ENCODE measurements at regions not wholly inside any gene's neighbourhood (a gene's known extent, or its start where the extent isn't known, plus 50 kb on each side); places are given as distances from the start of the nearest gene placed in this dataset.

- Mint-ChIP-seq H3K27me3 (ENCODE audit: insufficient read depth) (peaks cover 2% of the 10 kb centered on the region), H3K4me3 (no peak overlapping the region), H3K27ac (no peak overlapping the region), H3K9me3 (no peaks in the 10 kb centered on the region), H3K36me3 (ENCODE audit: low read depth) (no peaks in the 10 kb centered on the region), H3K4me1 (peaks cover 49% of the 10 kb centered on the region)
- peaks cover 15% of the 10 kb centered on the region for H3K4me1 ChIP-seq (ENCODE audit: control insufficient read depth, insufficient read depth, low read length)
- WGBS, 2 experiments (ENCODE audit: insufficient coverage in 1 of 2, insufficient read length in 1 of 2) = 90 to 94% methylated on average over 2 to 4 of the region's 5 CpGs
- TF ChIP-seq, protein P1, sequence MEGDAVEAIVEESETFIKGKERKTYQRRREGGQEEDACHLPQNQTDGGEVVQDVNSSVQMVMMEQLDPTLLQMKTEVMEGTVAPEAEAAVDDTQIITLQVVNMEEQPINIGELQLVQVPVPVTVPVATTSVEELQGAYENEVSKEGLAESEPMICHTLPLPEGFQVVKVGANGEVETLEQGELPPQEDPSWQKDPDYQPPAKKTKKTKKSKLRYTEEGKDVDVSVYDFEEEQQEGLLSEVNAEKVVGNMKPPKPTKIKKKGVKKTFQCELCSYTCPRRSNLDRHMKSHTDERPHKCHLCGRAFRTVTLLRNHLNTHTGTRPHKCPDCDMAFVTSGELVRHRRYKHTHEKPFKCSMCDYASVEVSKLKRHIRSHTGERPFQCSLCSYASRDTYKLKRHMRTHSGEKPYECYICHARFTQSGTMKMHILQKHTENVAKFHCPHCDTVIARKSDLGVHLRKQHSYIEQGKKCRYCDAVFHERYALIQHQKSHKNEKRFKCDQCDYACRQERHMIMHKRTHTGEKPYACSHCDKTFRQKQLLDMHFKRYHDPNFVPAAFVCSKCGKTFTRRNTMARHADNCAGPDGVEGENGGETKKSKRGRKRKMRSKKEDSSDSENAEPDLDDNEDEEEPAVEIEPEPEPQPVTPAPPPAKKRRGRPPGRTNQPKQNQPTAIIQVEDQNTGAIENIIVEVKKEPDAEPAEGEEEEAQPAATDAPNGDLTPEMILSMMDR (conservative IDR thresholded peaks at IDR 0.05) = no peak
- H3K27ac ChIP-seq (ENCODE audit: low read depth, low read length) = no peak overlapping the region
- H3K9me3 ChIP-seq (ENCODE audit: control insufficient read depth, low read length) = no peaks in the 10 kb centered on the region
- DNase-seq = no peak
- no peak overlapping the region for H3K4me3 ChIP-seq (ENCODE audit: low read length)
- no peaks in the 10 kb centered on the region for H3K36me3 ChIP-seq (ENCODE audit: control insufficient read depth, insufficient read depth, low read length)
- no peak overlapping the region for H3K9ac ChIP-seq (ENCODE audit: extremely low read depth, low read length, poor library complexity, severe bottlenecking)
- peaks cover 5% of the 10 kb centered on the region for H3K27me3 ChIP-seq (ENCODE audit: control insufficient read depth, insufficient read depth, low read length, poor library complexity, severe bottlenecking)
Measured at GRCh38 chr1:57795886-57796285, 372.0 kb upstream of the DAB1 start.

GRCh38 chr1:57794078-57794477 lies 370.2 kb upstream of the DAB1 start:
- H3K9me3 Mint-ChIP-seq = no peaks in the 10 kb centered on the region
- H3K4me1 Mint-ChIP-seq = peaks cover 48% of the 10 kb centered on the region
- H3K4me3 Mint-ChIP-seq = no peak overlapping the region
- Histone ChIP-seq H3K27me3 (ENCODE audit: control insufficient read depth, insufficient read depth, low read length, poor library complexity, severe bottlenecking) (no peaks in the 10 kb centered on the region), H3K4me1 (ENCODE audit: control insufficient read depth, insufficient read depth, low read length) (peaks cover 16% of the 10 kb centered on the region), H3K27ac (ENCODE audit: low read depth, low read length) (no peak overlapping the region), H3K4me3 (ENCODE audit: low read length) (peak overlapping the region; percentile 44), H3K9ac (ENCODE audit: extremely low read depth, low read length, poor library complexity, severe bottlenecking) (no peak overlapping the region), H3K9me3 (ENCODE audit: control insufficient read depth, low read length) (no peaks in the 10 kb centered on the region), H3K36me3 (ENCODE audit: control insufficient read depth, insufficient read depth, low read length) (no peaks in the 10 kb centered on the region)
- H3K27ac Mint-ChIP-seq = no peak overlapping the region
- H3K36me3 Mint-ChIP-seq (ENCODE audit: low read depth) = no peaks in the 10 kb centered on the region
- 81 to 84% methylated on average over 2 of the region's 2 CpGs for WGBS, 2 experiments (ENCODE audit: insufficient coverage in 1 of 2, insufficient read length in 1 of 2)
- TF ChIP-seq, protein P1 (conservative IDR thresholded peaks at IDR 0.05) = no peak
- DNase-seq = no peak
- peaks cover 2% of the 10 kb centered on the region for H3K27me3 Mint-ChIP-seq (ENCODE audit: insufficient read depth)

GRCh38 chr1:57791497-57791896 lies 367.6 kb upstream of the DAB1 start:
- no peak overlapping the region for H3K27ac Mint-ChIP-seq
- H3K27ac ChIP-seq (ENCODE audit: low read depth, low read length) = no peak overlapping the region
- H3K27me3 ChIP-seq (ENCODE audit: control insufficient read depth, insufficient read depth, low read length, poor library complexity, severe bottlenecking) = no peaks in the 10 kb centered on the region
- H3K4me3 ChIP-seq (ENCODE audit: low read length) = no peak overlapping the region
- H3K4me3 Mint-ChIP-seq = no peak overlapping the region
- no peak overlapping the region for H3K9ac ChIP-seq (ENCODE audit: extremely low read depth, low read length, poor library complexity, severe bottlenecking)
- peaks cover 13% of the 10 kb centered on the region for H3K4me1 ChIP-seq (ENCODE audit: control insufficient read depth, insufficient read depth, low read length)
- DNase-seq = no peak
- TF ChIP-seq, protein P1 (conservative IDR thresholded peaks at IDR 0.05) = no peak
- H3K27me3 Mint-ChIP-seq (ENCODE audit: insufficient read depth) = no peaks in the 10 kb centered on the region
- H3K4me1 Mint-ChIP-seq = peaks cover 33% of the 10 kb centered on the region
- no peaks in the 10 kb centered on the region for H3K9me3 Mint-ChIP-seq
- no peaks in the 10 kb centered on the region for H3K36me3 ChIP-seq (ENCODE audit: control insufficient read depth, insufficient read depth, low read length)
- H3K36me3 Mint-ChIP-seq (ENCODE audit: low read depth) = no peaks in the 10 kb centered on the region
- H3K9me3 ChIP-seq (ENCODE audit: control insufficient read depth, low read length) = no peaks in the 10 kb centered on the region
- WGBS, 2 experiments (ENCODE audit: insufficient coverage in 1 of 2, insufficient read length in 1 of 2) = 83 to 94% methylated on average over 2 to 3 of the region's 3 CpGs
